Loucy (cell line): ENCODE measurements at regions not wholly inside any gene's neighbourhood (a gene's known extent, or its start where the extent isn't known, plus 50 kb on each side); places are given as distances from the start of the nearest gene placed in this dataset.

ENCODE experiments used
- H2AFZ ChIP-seq: fragments of 200-600 bp; sonication (generic); 2 replicates; pipeline ENCODE4 v1.6.0; 2016; ENCODE audit warnings: antibody characterized with exemption, mild to moderate bottlenecking, low read length, moderate library complexity
- H3F3A ChIP-seq: fragments of 200-600 bp; 2 replicates; pipeline ENCODE4 v1.6.0; 2016; ENCODE audit warnings: antibody characterized with exemption, low read depth, mild to moderate bottlenecking
- H3K27me3 ChIP-seq: fragments of 200-600 bp; sonication (generic); 2 replicates; pipeline ENCODE4 v1.6.1; 2014; ENCODE audit warnings: low read length, mild to moderate bottlenecking; ENCODE audit not compliant: insufficient read depth, poor library complexity, severe bottlenecking
- H3K36me3 ChIP-seq: fragments of 200-600 bp; sonication (generic); 2 replicates; pipeline ENCODE4 v1.6.1; 2016; ENCODE audit warnings: low read length; ENCODE audit not compliant: insufficient read depth
- H3K4me1 ChIP-seq: fragments of 200-600 bp; sonication (generic); 2 replicates; pipeline ENCODE4 v1.5.1; 2014; ENCODE audit warnings: low read length, mild to moderate bottlenecking; ENCODE audit not compliant: insufficient read depth, poor library complexity, severe bottlenecking
- H3K4me2 ChIP-seq: fragments of 200-600 bp; sonication (generic); 2 replicates; pipeline ENCODE4 v1.6.0; 2014; ENCODE audit warnings: antibody characterized with exemption, low read length, low read depth, mild to moderate bottlenecking; ENCODE audit not compliant: poor library complexity, severe bottlenecking
- H3K4me3 ChIP-seq: fragments of 200-600 bp; sonication (generic); 2 replicates; pipeline ENCODE4 v1.5.1; 2014; ENCODE audit warnings: low read length, mild to moderate bottlenecking, mixed read lengths; ENCODE audit not compliant: poor library complexity, severe bottlenecking
- H3K79me2 ChIP-seq: fragments of 200-600 bp; sonication (generic); 2 replicates; pipeline ENCODE4 v1.6.1; 2014; ENCODE audit warnings: low read length; ENCODE audit not compliant: insufficient read depth
- H3K9ac ChIP-seq: fragments of 200-600 bp; sonication (generic); 2 replicates; pipeline ENCODE4 v1.6.0; 2014; ENCODE audit warnings: mild to moderate bottlenecking, low read depth, low read length, moderate library complexity; ENCODE audit not compliant: poor library complexity, severe bottlenecking
- H3K9me2 ChIP-seq: fragments of 200-600 bp; sonication (generic); replicated peaks from 2 replicates; pipeline ENCODE4 v1.6.1; 2016; ENCODE audit warnings: low read depth, low read length, mixed read lengths
- H3K9me3 ChIP-seq: fragments of 200-600 bp; sonication (generic); 2 replicates; pipeline ENCODE4 v1.6.1; 2014; ENCODE audit warnings: mild to moderate bottlenecking, antibody characterized with exemption, low read length, low read depth; ENCODE audit not compliant: insufficient read depth
- H4K20me1 ChIP-seq: fragments of 200-600 bp; sonication (generic); 2 replicates; pipeline ENCODE4 v1.6.0; 2014; ENCODE audit warnings: antibody characterized with exemption, low read length, mild to moderate bottlenecking; ENCODE audit not compliant: insufficient read depth, poor library complexity, severe bottlenecking
- CTCF ChIP-seq: fragments of 200-600 bp; sonication (generic); conservative IDR thresholded peaks from 2 replicates; pipeline ENCODE4 v1.5.1; 2014; ENCODE audit warnings: mild to moderate bottlenecking, antibody characterized with exemption, low read length
- EZH2phosphoT487 ChIP-seq: fragments of 200-600 bp; IDR thresholded peaks from 2 replicates; pipeline ENCODE4 v1.6.1; 2018; ENCODE audit warnings: antibody characterized with exemption, mild to moderate bottlenecking, moderate library complexity, borderline replicate concordance

- Histone ChIP-seq H3K9ac (no peak overlapping the region), H3K4me2 (no peak overlapping the region), H4K20me1 (no peaks in the 10 kb centered on the region), H3K36me3 (no peaks in the 10 kb centered on the region), H3K4me3 (no peak overlapping the region), H3K4me1 (no peaks in the 10 kb centered on the region), H3F3A (no peaks in the 10 kb centered on the region), H3K27me3 (no peaks in the 10 kb centered on the region), H3K79me2 (no peaks in the 10 kb centered on the region), H3K9me3 (no peaks in the 10 kb centered on the region), H2AFZ (no peak overlapping the region), H3K9me2 (no peaks in the 10 kb centered on the region)
- TF ChIP-seq EZH2phosphoT487 (no peak), CTCF (no peak)
Measured at GRCh38 chr6:155895641-155896040, 440.0 kb upstream of the NOX3 start.

- Histone ChIP-seq H3K4me1 (no peaks in the 10 kb centered on the region), H2AFZ (no peak overlapping the region), H3K79me2 (no peaks in the 10 kb centered on the region), H3K36me3 (no peaks in the 10 kb centered on the region), H4K20me1 (no peaks in the 10 kb centered on the region), H3K4me2 (no peak overlapping the region), H3F3A (no peaks in the 10 kb centered on the region), H3K9ac (no peak overlapping the region), H3K27me3 (no peaks in the 10 kb centered on the region), H3K4me3 (no peak overlapping the region), H3K9me2 (no peaks in the 10 kb centered on the region), H3K9me3 (no peaks in the 10 kb centered on the region)
- TF ChIP-seq CTCF: no peak
- TF ChIP-seq EZH2phosphoT487: no peak
Measured at GRCh38 chr6:155894758-155895157, 439.1 kb upstream of the NOX3 start.

- H3K4me2 ChIP-seq: no peak overlapping the region
- H3K79me2 ChIP-seq: no peaks in the 10 kb centered on the region
- H3K9me2 ChIP-seq: no peaks in the 10 kb centered on the region
- H3K9ac ChIP-seq: no peak overlapping the region
- no peak overlapping the region for H3K4me3 ChIP-seq
- no peak for TF ChIP-seq EZH2phosphoT487
- no peak for TF ChIP-seq CTCF
- no peaks in the 10 kb centered on the region for H3K36me3 ChIP-seq
- H3F3A ChIP-seq: no peaks in the 10 kb centered on the region
- no peaks in the 10 kb centered on the region for H3K27me3 ChIP-seq
- no peaks in the 10 kb centered on the region for H3K9me3 ChIP-seq
- H4K20me1 ChIP-seq: no peaks in the 10 kb centered on the region
- no peak overlapping the region for H2AFZ ChIP-seq
- H3K4me1 ChIP-seq: no peaks in the 10 kb centered on the region
Measured at GRCh38 chr6:155894262-155894661, 438.6 kb upstream of the NOX3 start.
